Nephron (organoid): ENCODE measurements at regions not wholly inside any gene's neighbourhood (a gene's known extent, or its start where the extent isn't known, plus 50 kb on each side); places are given as distances from the start of the nearest gene placed in this dataset.

Experiments
- H3K27ac Mint-ChIP-seq, 3 experiments: 2 replicates each; pipeline ENCODE4 v1.8.0; 2020; ENCODE audit warnings: mixed read lengths in 3 of 3, mild to moderate bottlenecking in 2 of 3, moderate library complexity in 1 of 3
- H3K27me3 Mint-ChIP-seq: 2 replicates; pipeline ENCODE4 v1.8.0; 2021; ENCODE audit warnings: low read depth, mild to moderate bottlenecking, moderate library complexity, mixed read lengths
- H3K36me3 Mint-ChIP-seq: 2 replicates; pipeline ENCODE4 v1.8.0; 2020; ENCODE audit warnings: low read depth, mixed read lengths
- H3K4me1 Mint-ChIP-seq: 2 replicates; pipeline ENCODE4 v1.8.0; 2020; ENCODE audit warnings: mixed read lengths
- H3K4me3 Mint-ChIP-seq, 3 experiments: 2 replicates each; pipeline ENCODE4 v1.8.0; 2020; ENCODE audit warnings: mild to moderate bottlenecking in 3 of 3, mixed read lengths in 3 of 3, moderate library complexity in 2 of 3
- H3K9me3 Mint-ChIP-seq: 2 replicates; pipeline ENCODE4 v1.8.0; 2020; ENCODE audit warnings: mixed read lengths
- TF ChIP-seq, protein P1 (sequence below), 3 experiments: fragments of 200-600 bp; sonication (generic); IDR thresholded peaks; one replicate each; pipeline ENCODE4 v1.5.0; 2021; ENCODE audit warnings: antibody characterized with exemption in 3 of 3; ENCODE audit not compliant: unreplicated experiment in 3 of 3

DNA sequence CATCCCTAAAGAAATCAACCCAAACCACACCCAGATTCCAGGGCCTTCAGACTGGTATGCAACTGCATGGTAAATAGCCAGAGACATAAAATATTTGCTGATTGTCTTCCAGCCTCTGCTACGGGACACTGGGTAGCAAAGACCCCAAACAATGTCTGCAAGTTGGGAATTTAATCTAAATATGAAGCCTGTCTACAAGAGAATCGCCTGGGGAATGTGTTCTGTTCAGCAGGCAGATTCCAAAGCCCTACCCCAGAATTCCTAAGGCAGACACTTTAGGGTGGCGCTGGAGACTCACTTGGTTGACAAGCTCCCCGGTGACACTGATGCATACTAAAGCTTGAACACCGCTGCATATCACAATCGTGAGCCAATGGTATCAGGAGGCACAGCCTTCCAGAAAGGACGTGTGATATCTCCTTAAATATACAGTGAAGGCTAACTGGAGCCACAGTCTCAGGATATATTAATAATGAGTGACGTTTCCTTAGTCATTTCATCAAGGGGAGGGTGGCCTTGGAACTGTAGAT is 684.1 kb downstream of the NTRK3 start:
- peaks cover 12% of the 10 kb centered on the region for H3K4me1 Mint-ChIP-seq
- H3K36me3 Mint-ChIP-seq: no peaks in the 10 kb centered on the region
- H3K27ac Mint-ChIP-seq: no peak overlapping the region
- no peaks in the 10 kb centered on the region for H3K27me3 Mint-ChIP-seq
- H3K9me3 Mint-ChIP-seq: no peaks in the 10 kb centered on the region
- TF ChIP-seq, protein P1, sequence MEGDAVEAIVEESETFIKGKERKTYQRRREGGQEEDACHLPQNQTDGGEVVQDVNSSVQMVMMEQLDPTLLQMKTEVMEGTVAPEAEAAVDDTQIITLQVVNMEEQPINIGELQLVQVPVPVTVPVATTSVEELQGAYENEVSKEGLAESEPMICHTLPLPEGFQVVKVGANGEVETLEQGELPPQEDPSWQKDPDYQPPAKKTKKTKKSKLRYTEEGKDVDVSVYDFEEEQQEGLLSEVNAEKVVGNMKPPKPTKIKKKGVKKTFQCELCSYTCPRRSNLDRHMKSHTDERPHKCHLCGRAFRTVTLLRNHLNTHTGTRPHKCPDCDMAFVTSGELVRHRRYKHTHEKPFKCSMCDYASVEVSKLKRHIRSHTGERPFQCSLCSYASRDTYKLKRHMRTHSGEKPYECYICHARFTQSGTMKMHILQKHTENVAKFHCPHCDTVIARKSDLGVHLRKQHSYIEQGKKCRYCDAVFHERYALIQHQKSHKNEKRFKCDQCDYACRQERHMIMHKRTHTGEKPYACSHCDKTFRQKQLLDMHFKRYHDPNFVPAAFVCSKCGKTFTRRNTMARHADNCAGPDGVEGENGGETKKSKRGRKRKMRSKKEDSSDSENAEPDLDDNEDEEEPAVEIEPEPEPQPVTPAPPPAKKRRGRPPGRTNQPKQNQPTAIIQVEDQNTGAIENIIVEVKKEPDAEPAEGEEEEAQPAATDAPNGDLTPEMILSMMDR (IDR thresholded peaks at IDR 0.05; ENCODE audit: unreplicated experiment in 3 of 3): no peak
- H3K4me3 Mint-ChIP-seq: no peak overlapping the region

DNA sequence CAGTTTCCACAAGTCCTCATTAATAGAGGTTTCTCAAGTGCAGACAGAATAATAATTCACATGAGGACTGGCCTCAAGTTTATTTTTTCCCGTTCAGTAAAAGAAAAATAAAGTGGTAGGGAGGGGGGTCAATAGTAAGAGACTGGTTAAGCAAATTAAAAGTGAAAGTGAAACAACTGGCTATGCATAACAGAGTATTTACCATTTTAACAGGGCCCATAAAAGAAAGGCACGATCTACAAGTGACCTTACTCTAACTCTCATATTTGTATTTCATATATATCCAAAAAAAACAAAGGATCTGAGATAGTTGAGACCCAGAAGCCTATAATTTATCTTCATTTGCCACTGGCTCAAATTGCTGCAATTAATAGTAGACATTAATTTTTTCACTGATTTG is 686.3 kb downstream of the NTRK3 start:
- H3K27ac Mint-ChIP-seq: peak overlapping the region; percentile 7 to 30 (median 16)
- TF ChIP-seq, protein P1 (IDR thresholded peaks at IDR 0.05; ENCODE audit: unreplicated experiment in 3 of 3): no peak
- no peaks in the 10 kb centered on the region for H3K36me3 Mint-ChIP-seq
- peaks cover 12% of the 10 kb centered on the region for H3K4me1 Mint-ChIP-seq
- no peaks in the 10 kb centered on the region for H3K9me3 Mint-ChIP-seq
- H3K4me3 Mint-ChIP-seq: peak overlapping the region in 2 of 3 experiments; percentile 10 to 18
- H3K27me3 Mint-ChIP-seq: peaks cover 4% of the 10 kb centered on the region

DNA sequence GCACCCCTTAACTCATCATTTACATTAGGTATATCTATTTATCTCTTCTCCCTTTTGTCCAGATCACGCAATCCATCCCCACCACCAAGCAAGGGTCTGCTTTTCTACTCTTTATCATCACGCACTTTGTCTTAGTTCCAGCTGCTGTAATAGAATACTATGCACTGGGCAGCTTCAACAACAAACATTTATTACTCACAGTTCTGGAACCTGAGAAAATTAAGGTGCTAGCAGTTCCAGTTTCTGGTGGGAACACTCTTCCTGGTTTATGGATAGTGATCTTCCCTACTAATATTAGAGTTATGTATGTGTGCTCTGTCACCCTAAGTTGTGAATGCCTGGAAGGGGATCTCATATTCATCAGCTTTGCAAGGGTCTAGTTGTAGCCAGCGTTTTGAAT is 687.0 kb downstream of the NTRK3 start:
- TF ChIP-seq, protein P1 (IDR thresholded peaks at IDR 0.05; ENCODE audit: unreplicated experiment in 3 of 3): no peak
- Mint-ChIP-seq H3K27me3 (peaks cover 6% of the 10 kb centered on the region), H3K27ac (peak overlapping the region; percentile 7 to 30 (median 16))

DNA sequence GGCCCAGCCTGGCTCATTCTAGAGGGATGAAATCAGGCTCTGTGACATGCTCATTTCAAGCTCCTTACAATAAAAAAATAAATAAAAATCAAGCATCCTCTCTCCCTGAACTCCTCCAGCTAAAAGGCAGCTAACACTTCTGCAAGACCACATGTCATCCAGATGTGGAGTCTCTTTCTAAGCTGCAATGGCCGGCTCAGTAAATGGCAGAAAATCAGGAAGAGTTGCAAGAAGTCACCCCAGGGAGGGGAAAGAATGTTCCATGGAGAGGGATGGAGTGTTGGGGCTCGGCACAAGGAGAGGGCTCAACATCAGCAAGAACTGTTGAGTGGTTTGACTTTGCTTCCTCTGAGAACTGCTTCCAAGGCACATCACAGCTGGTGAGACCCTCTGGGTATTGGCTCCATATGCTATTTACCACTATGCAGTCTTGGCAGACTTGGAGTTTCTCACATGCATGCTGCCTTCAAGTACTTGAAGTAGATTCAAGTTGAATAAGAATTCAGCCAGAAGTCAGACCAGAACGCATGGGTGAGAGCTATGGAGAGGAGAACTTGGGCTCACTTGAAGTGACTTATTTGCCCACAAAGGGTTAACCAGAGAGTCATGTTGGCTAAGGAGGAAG is 689.0 kb downstream of the NTRK3 start:
- Mint-ChIP-seq H3K4me1 (peaks cover 19% of the 10 kb centered on the region), H3K4me3 (no peak overlapping the region), H3K27me3 (peaks cover 7% of the 10 kb centered on the region), H3K27ac (no peak overlapping the region), H3K36me3 (no peaks in the 10 kb centered on the region), H3K9me3 (no peaks in the 10 kb centered on the region)
- TF ChIP-seq, protein P1 (IDR thresholded peaks at IDR 0.05; ENCODE audit: unreplicated experiment in 3 of 3): no peak

More for the DNA sequence above, 687.0 kb downstream of the NTRK3 start:
- Mint-ChIP-seq H3K36me3 (no peaks in the 10 kb centered on the region), H3K4me1 (peaks cover 12% of the 10 kb centered on the region), H3K4me3 (no peak overlapping the region), H3K9me3 (no peaks in the 10 kb centered on the region)

DNA sequence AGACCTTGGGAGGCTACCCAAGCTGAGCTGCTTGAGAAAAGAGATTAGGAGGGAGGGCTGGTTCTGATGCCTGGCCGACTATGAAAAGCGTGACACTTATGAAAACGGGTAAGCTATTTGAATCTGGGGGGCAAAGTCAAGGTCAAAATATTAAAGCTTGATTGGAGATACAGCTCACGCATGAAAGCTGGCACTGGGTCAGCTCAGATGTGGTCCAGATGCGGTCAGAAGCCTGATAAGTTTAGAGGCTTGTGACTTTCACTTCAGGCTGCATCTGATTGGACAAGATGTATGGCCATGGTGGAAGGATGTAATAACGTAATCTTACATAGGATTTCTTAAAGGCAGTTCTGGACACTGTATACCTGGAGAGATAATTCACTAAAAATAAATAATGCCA is 690.3 kb downstream of the NTRK3 start:
- H3K4me1 Mint-ChIP-seq: peaks cover 23% of the 10 kb centered on the region
- TF ChIP-seq, protein P1 (IDR thresholded peaks at IDR 0.05; ENCODE audit: unreplicated experiment in 3 of 3): no peak
- no peaks in the 10 kb centered on the region for H3K9me3 Mint-ChIP-seq
- no peak overlapping the region for H3K4me3 Mint-ChIP-seq
- no peak overlapping the region for H3K27ac Mint-ChIP-seq
- peaks cover 7% of the 10 kb centered on the region for H3K27me3 Mint-ChIP-seq
- H3K36me3 Mint-ChIP-seq: no peaks in the 10 kb centered on the region

DNA sequence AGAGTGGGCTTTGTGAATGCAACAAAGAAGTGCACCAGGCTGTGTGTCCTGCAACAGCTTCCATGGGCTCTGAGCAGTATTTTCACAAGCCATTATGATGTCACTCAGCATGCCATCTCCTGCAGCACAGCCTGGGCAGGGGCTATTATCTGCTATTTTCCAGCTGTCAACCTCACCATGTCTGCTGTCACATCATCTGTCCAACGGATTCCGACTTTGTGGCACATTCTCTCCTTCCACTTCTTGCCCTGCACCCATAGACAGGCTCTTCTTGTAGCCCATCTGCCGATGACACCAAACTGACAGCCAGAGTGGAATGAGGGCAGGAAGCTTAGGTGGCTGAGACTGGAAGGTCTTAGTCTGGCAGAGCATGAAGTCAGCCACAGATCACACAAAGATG is 691.9 kb downstream of the NTRK3 start:
- Mint-ChIP-seq H3K27ac (no peak overlapping the region), H3K4me1 (peaks cover 16% of the 10 kb centered on the region), H3K36me3 (no peaks in the 10 kb centered on the region), H3K9me3 (peaks cover 4% of the 10 kb centered on the region), H3K4me3 (no peak overlapping the region), H3K27me3 (peaks cover 7% of the 10 kb centered on the region)
- TF ChIP-seq, protein P1 (IDR thresholded peaks at IDR 0.05; ENCODE audit: unreplicated experiment in 3 of 3): no peak
